ENCODE measurements at regions not wholly inside any gene's neighbourhood (a gene's known extent, or its start where the extent isn't known, plus 50 kb on each side); places are given as distances from the start of the nearest gene placed in this dataset.

DNA sequence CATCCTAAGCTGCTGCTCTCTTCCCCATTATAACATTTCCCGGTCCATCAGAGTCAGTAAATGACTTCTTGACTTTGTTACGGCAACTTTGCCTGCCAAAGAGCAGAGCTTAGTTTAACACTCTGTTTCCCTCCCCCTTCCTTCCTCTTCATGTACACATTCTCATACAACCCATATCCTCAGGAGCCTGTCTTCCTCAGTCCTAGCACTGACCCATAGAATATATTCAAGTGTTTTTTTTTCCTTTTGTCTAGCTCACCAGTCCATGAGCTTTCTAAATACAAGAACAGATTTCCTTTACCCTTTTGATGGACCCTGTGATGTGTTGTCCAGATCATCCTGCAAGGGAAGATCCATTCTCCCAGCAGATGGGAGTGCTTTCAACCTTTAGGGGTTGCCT, 97.0 kb upstream of the MON1B start:
- TF ChIP-seq, protein P1, sequence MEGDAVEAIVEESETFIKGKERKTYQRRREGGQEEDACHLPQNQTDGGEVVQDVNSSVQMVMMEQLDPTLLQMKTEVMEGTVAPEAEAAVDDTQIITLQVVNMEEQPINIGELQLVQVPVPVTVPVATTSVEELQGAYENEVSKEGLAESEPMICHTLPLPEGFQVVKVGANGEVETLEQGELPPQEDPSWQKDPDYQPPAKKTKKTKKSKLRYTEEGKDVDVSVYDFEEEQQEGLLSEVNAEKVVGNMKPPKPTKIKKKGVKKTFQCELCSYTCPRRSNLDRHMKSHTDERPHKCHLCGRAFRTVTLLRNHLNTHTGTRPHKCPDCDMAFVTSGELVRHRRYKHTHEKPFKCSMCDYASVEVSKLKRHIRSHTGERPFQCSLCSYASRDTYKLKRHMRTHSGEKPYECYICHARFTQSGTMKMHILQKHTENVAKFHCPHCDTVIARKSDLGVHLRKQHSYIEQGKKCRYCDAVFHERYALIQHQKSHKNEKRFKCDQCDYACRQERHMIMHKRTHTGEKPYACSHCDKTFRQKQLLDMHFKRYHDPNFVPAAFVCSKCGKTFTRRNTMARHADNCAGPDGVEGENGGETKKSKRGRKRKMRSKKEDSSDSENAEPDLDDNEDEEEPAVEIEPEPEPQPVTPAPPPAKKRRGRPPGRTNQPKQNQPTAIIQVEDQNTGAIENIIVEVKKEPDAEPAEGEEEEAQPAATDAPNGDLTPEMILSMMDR (IDR thresholded peaks at IDR 0.05; ENCODE audit: insufficient read depth, low read depth, low read length) = no peak
- TF ChIP-seq EZH2 (IDR thresholded peaks at IDR 0.05; ENCODE audit: insufficient read depth, low read length) = no peak

Measured in astrocyte (in vitro differentiated cells and primary cell).